GM19324 (cell line): ENCODE measurements at regions not wholly inside any gene's neighbourhood (a gene's known extent, or its start where the extent isn't known, plus 50 kb on each side); places are given as distances from the start of the nearest gene placed in this dataset.

ENCODE experiments used
- ATAC-seq: cut with Tn5 transposase; IDR thresholded peaks from one replicate; pipeline ENCODE4 v1.9.1; 2021; ENCODE audit warnings: mild to moderate bottlenecking, moderate library complexity; ENCODE audit not compliant: unreplicated experiment, low FRiP score

DNA sequence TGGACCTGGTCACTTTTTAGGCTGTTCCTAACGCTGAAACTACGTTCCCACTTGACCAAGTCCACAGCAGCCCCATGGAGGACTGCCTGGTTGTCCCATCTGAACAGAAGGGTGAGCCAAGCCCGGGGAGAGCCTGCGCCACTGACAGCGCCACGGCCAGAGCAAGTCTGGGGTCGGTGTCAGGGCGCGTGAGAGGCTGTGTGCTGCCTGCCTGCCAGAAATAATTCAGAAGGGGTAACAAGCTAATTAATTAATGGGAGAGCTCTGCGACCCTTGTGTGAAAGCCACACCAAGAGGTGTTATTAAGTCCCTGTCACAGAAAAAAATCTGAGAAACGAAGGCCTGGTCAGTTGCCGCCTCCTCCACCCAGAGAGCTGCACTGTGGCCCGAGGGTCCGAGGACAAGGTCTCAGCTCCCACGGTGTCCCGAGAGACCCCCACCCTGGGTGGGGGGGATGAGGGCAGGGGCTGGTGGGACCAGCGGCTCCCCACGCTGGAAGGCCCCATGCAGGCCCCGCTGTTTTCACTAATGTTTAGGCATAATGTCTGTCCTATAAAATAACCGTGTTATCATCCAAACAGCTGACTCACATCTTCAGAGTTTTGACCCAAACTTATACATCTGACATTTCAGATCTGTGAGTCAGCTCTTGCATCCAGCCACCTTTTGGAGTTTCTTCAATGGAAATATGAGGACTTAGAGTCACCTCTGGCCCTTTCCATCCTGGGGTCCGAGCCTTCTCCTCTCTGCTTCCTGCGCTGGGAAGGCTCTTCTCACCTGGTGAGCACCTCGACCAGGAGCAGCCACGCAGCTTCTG, 58.5 kb downstream of the DLL1 start:
- no peak for ATAC-seq

DNA sequence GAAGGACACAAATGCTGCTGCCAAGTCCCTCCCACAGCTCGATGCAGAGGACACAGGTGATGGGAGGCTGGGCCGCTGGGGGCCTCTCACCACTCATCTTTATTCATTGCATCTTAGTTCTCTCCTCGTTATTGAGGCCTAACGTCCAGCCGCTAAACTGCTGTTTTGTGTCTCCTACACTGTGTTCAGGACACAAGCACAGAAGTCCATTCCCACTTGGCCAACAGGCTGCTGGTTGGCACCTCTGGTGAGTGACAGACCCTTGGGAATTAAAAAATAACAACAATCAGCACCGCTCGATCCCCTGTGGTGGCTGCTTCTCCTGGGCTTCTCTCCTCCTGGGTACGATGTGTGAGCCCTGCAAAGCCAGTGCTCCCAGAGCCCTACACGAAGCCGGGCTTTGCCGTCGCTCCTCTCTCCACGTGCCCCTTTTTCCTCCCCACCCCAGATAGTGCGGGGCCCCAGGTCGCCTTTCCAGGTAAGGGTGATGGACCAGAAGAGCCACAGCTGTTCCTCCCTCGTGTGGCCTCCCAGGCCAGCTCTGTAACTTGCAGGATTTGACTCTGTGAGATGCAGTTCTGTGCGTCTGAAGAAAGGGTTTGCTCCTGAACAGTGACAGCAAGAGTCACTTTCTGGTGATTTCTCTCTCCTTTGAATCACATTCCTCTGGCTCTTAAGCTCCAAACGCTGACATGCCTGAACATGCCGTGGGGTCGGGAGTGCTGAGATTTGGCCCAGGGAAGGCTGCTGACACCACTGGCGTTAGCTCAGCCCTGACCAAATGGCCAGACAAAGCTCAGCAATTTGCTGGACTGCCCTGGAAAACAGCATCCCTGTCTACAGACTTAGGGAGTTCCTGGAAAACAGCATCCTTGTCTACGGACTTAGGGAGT, 59.3 kb downstream of the DLL1 start:
- ATAC-seq = no peak

DNA sequence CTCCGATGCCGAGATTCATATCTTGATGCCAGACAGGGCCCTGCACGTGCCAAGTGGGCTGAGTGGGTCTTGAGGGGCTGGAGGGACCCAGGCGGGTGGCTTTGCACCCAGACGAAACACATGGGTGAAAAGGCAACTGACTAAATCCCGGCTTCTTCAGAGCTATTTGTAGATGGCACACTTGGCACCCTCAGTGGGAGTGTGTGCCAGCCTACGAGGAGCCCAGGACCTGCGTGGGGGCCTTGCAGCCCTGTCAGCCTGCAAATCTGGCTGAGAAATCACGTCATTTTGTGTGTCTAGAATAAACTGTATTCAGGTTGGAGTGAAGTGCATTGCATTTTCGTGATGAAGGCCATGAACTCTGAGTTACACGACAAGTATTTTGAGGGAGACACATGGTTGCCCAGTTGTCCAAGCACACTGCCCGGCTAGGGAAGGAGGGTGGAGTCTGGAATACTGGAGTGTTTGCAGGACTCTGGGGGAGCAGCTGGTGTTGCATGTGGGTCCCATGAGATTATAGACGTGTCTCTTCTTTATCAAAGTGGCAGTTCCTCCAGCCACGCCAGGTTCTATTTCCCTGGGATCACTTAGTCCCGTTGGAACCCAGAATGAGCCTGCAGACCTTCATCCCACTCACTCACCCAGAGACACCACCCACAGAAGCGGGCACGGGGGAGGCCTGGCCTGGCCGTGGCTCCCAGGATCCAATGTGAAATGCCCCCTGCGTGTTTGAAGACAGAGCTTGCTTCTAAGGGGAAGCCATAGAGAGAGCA, 60.2 kb downstream of the DLL1 start:
- no peak for ATAC-seq

DNA sequence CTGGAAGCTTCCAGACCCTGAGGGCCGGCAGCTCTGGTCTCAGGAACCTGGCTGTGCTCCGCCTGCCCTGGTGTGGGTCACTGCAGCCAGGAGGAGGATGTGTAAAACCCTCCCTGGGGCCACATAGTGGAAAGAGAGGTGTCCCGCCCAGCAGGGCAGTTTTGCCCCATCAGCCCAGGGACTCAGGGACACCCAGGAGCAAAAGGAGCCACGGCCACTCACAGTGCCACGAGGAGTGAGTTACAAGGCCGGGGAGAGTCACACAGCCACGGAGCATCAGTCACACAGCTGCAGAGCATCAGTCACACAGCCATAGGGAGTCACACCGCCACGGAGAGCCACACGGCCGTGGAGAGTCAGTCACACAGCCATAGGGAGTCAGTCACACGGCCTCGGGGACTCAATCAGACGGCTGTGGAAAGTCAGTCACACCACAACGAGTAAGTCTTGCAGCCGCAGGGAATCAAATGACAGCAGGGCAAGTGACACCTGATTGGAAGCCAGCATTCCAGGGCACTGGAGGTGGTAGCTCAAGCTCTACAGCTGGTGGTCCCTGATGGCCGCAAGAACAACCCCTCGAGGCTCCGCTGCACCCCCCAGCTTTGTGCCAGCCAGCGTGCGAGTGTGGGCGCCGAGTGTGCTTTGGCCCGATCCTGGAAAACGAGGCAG, 60.9 kb downstream of the DLL1 start:
- ATAC-seq = no peak

DNA sequence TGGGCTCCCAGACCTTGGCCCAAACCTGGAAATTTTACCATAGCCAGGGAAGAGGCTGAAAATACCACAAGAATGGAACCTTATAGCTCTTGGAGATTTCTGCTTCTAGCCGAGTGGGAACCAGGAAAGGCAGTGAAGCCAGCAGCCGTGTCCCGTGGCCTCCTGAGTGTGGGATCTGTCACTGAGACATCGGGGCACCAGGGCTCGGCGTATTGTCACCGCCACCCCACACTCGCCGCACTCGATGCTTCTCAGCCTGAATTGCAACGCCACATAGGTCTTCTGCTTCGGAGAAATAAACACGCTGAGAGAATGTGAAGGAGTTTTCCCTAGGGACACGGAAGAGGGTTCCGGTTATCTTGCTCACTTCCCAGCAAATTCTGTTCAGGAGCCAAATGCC, 61.5 kb downstream of the DLL1 start:
- no peak for ATAC-seq

DNA sequence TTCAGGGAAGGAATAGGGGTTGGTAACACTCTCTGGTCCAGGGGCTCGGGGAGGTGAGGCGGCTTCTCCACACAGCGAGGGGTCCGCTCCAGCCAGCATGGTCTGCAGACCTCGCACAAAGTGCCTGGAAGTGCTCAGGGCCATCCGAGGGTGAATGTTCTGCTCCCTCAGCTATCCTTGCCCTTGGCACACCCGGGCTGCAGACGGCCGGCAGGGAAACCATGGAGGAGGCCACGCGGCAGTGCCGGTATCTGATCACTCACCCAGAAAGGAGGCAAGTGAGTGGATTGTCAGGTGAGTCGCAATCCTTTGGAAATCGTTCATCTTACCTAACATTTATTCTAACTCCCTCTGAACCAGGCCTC, 62.0 kb downstream of the DLL1 start:
- no peak for ATAC-seq

DNA sequence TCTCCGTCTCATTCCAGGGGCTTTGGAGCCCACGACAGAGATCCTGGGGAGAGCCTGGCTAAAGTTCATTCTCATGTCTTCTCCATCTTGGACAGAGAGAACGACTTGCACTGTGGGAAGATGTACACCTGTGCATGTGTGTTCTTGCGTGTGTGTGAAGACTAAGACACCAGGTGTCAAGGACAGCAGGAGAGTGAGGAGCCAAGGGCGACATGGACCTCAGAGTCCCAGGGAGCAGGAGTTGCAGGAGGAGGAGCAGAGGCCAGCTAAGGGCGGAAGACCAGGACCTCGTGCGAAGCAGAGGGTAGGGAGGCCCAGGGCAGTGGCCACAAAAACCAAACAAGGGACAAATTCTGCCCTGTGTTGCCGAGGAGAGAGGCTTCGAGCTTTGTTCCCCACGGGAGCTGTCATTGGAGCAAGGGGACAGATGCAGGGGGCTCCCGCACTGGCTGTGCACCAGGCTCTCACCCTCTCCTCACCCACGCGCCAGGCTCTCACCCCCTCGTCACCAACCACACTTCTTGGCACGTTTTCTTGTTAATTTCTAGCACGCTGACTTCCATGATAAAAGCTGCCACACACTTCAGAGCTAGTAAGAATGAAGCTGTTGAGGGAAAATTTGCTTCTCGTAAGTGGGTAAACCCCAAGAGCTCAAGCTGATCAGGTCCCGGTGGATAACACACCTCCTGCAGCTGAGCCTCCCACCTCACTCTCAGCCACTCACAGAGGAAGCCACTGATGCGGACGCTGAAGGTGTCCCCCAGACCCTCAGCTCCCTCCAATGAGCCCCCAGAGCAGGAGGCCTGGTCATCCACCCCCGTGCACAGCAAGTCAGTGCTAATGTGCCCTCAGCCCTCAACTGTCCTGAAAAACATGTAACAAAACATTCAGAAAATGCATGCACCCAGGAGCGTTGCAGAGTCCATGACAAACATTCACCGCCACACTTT, 62.6 kb downstream of the DLL1 start:
- ATAC-seq = no peak

DNA sequence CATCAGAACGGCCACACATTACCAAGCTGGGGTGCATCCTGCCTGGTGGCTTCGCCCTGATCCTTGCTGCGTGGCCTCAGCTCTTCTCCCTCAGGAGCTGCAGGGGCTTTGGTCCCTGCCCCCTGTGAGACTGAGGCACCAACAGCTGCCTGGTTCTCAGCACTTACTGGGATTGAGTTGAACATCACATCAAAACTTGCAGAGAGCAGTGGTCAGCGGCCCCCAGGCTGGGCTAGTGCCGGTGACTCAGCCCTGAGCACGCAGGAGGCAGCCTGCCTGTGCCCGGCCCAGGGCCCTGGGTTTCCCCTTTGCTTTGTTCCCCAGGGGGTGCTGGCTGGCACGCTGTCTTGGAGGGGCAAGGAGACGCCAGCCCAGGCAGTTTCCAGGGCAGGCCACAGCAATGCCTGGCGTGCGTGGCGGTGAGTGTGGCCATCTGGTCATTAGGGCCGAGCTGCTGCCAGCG, 63.3 kb downstream of the DLL1 start:
- ATAC-seq = no peak

DNA sequence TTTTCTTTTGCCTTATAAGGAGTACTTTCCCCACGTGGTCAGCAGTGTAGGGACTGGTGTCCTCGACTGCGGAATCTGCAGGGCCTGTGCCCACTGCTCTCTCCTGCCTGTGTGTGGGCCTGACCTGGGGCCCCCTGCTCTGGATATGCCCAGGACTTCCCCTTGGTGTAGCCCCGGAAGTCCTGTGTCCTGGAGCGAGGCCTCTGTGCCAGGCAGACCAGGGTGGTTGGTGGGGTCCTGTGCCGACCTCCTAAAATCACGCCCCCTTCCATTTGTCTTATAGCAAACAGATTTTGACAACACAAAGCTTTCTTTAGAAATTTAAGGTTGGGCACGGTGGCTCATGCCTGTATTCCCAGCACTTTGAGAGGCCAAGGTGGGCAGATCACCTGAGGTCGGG, 64.2 kb downstream of the DLL1 start:
- no peak for ATAC-seq

DNA sequence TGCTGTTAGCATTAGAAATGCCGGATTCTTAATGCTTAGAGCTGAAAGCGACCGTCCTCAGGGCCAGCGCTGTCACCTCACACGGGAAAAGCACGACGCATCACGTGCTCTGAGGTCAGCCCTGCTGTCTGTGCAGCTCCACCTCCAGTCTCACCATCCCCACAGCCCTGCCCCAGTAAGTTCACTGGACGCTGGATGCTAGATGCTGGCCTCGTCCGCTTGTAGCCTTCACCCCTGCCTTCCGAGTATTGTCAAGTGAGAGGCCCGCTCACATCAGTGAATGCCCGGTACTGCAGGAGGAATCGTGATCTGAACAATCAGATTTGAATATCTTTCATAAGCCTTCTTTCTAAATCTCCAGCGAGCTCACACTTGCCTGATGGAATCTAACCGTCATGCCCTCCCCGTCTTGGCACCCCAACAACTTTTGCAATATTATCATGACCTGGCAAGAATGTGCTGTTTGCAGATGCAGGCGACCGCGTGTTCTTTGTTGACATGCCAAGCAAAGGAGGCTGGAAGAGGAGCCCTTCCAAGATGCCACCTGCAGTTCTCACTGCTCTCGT, 64.9 kb downstream of the DLL1 start:
- ATAC-seq = no peak

DNA sequence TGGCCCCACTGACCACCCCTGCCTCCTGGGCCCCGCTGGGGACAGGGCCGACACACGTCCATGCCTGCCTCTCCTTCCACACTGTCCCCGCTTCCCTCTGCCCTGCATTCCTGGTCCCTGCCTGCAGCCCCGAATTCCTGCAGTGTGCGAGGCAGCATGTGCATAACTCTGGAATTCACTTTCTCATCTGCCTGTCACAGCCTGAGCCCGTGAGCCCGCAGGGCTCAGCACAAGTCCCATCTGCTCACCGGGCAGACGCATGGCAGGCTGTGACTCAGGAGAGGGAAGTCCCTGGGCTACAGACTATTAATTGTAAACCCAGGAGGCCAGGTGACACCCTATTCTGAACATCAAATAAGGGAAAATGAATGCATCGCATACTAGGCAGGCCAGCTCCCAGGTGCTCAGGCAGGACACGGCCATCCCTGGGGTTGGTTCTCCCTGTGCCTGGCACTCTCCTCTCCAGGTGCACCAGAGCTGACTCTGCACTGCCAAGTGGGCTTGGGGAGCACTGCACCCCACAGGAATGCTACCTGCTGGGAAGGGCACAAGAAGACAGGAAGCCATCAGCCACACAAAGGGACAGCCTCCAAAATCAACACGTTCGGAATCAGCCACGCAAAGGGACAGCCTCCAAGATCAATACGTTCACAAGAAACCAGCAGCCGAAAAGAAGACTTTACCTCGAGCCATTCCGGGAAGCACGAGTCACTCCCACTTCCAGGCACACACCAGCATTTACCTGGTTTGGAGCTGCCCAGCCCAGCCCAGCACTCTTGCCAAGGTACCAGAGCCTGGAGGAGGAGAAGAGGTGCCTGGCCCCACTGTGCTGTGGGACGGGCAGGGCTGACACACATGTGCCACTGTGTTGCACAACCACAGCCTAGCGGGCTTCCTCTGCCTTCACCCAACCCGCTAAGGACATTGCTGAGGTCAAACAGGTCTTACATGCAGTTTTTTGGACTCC, 65.9 kb downstream of the DLL1 start:
- no peak for ATAC-seq

DNA sequence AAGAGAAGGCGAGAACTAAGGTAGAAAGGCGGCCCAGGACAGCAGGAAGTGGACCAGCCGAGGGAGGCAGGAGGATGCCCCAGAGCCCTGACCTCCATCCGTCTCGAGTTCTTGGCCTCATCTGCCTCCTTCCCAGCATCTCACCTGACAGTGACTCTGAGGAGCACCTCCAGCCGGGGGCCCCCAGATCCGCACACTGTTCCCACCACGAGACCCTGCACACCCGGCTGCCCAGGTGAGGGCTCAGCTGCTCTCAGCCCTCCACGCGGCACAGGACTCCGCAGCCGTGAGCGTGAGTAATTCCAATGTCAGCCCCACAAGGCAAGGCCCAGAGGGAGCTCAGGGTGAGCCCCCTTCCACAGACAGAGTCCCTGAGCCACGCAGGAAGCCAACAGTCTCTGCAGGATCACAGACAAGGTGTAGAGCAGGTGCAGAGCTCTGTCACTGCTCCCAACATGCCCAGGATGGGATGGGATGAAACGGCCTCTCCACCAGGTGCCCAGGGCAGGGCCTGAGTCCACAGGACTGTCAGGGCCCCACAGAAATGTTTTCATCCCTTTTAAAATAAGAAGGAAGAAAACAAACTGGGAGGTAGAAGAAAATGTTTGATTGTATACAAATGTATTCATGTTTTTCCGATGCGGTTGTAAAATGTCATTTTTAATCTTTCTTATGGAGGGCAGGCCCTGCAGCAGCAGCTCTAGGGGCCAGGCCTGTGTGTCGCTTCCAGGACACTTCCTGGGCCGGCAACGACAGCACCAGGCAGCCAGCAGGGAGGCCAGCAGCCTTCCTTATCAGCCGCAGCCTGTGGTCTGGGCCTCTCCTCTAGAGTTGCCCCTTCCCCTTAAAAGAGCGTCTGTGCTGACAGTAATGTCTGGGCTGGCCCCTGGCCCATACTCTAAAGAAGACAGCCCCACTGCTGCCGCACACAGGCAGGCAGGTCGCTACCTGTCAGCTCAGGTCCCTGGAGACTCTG, 66.9 kb downstream of the DLL1 start:
- ATAC-seq = no peak

DNA sequence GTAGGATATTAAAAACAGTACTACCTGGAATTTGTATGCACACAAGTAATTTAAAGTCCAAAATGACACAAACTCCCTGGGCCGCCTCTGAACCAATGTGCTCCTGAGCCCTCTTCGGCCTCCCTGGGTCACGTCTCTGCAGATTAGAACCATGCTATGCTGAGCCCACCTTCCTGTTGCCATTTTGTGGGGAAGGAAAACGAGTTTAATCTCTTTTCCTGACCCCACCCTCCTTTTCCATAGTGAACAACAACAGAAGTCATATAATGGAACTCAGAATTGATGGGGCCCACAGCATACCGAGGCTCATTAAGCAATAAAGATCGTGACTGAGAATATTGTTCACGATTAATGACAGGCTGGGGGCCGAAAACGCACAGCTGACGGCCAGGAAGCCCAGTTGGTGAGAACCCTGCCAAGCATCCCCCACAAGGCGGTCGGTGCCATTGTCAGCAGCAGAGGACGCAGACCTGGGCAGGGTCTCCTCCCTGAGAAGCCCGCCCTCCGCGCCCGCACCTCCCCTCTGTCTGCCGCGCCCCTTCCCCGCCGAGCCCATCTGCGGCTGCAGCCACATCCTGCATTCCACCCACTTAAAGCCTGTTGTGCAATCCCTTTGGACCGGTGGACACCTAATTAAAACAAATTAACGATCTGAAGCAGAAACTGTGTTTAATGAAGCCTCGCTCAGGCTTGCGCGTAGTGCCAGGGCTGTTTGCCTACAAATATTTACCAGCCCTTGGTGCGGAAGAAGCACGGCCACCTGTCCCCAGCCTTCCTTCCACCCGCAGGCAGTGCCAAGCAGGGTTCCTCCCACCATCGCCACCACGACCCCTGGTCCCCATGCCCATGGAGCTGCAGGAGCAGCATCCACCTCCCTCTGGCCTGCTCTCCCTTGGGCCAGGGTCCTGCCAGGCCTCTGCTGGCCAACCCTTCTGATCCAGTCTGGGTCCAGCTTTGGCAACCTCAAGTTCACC, 68.1 kb downstream of the DLL1 start:
- no peak for ATAC-seq

DNA sequence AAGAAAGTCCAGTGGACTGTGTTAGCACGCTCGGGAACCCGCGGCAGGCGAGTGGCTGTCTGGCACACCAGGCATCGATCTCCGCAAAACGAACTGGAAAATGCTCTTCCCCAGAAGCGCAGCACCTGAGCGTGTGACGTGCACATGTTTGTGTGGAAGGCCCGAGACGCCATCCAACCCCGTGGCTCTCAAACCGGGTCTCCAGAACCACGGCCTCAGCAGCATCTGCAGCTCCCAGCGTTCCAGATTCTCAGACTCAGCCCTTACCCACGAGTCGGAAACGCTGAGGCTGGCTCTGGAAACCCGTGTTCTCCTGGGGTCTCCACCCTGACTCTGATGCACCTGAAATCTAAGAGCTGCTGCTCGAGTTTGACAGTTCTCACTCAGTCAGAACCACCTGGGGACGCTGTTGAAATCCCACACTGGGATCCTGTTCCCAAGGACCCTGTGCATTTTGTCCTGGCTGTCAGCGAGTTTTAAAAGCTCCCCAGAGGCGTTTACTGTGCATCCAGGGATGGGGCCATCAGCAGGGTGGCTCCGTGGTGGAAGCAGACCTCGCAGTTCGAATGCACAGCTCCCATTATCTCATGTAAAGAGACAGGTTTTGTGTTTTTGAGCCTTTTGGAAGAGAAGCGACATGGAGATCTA, 69.0 kb downstream of the DLL1 start:
- no peak for ATAC-seq
